ENCODE measurements at regions not wholly inside any gene's neighbourhood (a gene's known extent, or its start where the extent isn't known, plus 50 kb on each side); places are given as distances from the start of the nearest gene placed in this dataset.
A peak's percentile ranks its signal among the peaks of the same experiment; 100 is the strongest.

DNA sequence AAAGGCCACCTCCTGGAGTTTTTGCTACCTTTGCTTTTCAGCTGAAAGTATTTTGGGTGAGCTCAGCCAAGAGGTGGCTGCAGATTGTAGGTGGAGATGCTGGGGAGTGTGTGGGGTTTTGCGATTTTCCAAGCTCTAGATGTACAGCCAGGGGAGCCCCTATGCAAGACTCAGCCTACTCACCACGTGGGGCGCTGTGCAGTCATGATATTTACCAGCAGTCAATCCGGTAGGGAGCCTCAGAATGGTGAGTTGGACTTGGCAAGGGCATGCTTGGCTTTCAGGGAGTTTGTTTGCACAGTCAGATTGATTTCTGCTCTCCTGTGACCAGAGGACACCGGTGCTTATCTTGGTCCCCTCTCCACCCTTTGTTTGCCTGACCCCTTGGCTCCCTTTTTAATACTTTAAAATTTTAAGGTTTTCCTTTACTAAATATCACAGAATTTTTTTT lies 175.3 kb downstream of the UTP18 start (continued):
- TF ChIP-seq BCL11A (tag by site-specific recombination; IDR thresholded peaks at IDR 0.05; ENCODE audit: low read depth) (no peak), GFI1B (tag by site-specific recombination; IDR thresholded peaks at IDR 0.05) (peak; percentile 91), ZNF2 (tag by site-specific recombination; IDR thresholded peaks at IDR 0.05) (0 out of 2 replicates have a peak, but pooled peaks have one; percentile 42), SP2 (tag by site-specific recombination; IDR thresholded peaks at IDR 0.05) (no peak), KLF10 (tag by site-specific recombination; IDR thresholded peaks at IDR 0.05) (no peak), ZNF174 (tag by site-specific recombination; IDR thresholded peaks at IDR 0.05) (no peak), PATZ1 (tag by site-specific recombination; IDR thresholded peaks at IDR 0.05) (no peak), SALL2 (tag by site-specific recombination; IDR thresholded peaks at IDR 0.05; ENCODE audit: borderline replicate concordance) (no peak), ZNF341 (tag by site-specific recombination; IDR thresholded peaks at IDR 0.05; ENCODE audit: low read depth) (no peak), OVOL3 (tag by site-specific recombination; IDR thresholded peaks at IDR 0.05) (no peak), YY2 (tag by site-specific recombination; IDR thresholded peaks at IDR 0.05) (no peak), ZIC2 (tag by site-specific recombination; IDR thresholded peaks at IDR 0.05) (peak; percentile 36; the same call in 1 of the 2 replicates), ZFHX2 (tag by site-specific recombination; conservative IDR thresholded peaks at IDR 0.05) (peak; percentile 50; the same call in 1 of the 2 replicates), ZNF747 (tag by site-specific recombination; IDR thresholded peaks at IDR 0.05) (no peak), ZNF560 (tag by site-specific recombination; IDR thresholded peaks at IDR 0.05; ENCODE audit: borderline replicate concordance) (no peak), ZNF202 (tag by site-specific recombination; IDR thresholded peaks at IDR 0.05; ENCODE audit: borderline replicate concordance) (no peak)
- TF ChIP-seq, protein P1, sequence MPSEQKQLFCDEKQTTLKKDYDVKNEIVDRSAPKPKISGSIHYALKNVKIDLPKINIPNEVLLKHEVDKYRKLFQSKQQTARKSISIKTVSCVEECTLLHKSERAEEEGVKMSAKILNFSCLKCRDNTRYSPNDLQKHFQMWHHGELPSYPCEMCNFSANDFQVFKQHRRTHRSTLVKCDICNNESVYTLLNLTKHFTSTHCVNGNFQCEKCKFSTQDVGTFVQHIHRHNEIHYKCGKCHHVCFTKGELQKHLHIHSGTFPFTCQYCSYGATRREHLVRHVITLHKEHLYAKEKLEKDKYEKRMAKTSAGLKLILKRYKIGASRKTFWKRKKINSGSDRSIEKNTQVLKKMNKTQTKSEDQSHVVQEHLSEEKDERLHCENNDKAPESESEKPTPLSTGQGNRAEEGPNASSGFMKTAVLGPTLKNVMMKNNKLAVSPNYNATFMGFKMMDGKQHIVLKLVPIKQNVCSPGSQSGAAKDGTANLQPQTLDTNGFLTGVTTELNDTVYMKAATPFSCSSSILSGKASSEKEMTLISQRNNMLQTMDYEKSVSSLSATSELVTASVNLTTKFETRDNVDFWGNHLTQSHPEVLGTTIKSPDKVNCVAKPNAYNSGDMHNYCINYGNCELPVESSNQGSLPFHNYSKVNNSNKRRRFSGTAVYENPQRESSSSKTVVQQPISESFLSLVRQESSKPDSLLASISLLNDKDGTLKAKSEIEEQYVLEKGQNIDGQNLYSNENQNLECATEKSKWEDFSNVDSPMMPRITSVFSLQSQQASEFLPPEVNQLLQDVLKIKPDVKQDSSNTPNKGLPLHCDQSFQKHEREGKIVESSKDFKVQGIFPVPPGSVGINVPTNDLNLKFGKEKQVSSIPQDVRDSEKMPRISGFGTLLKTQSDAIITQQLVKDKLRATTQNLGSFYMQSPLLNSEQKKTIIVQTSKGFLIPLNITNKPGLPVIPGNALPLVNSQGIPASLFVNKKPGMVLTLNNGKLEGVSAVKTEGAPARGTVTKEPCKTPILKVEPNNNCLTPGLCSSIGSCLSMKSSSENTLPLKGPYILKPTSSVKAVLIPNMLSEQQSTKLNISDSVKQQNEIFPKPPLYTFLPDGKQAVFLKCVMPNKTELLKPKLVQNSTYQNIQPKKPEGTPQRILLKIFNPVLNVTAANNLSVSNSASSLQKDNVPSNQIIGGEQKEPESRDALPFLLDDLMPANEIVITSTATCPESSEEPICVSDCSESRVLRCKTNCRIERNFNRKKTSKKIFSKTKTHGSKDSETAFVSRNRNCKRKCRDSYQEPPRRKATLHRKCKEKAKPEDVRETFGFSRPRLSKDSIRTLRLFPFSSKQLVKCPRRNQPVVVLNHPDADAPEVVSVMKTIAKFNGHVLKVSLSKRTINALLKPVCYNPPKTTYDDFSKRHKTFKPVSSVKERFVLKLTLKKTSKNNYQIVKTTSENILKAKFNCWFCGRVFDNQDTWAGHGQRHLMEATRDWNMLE (tag by site-specific recombination; conservative IDR thresholded peaks at IDR 0.05; ENCODE audit: low read depth), result no peak

DNA sequence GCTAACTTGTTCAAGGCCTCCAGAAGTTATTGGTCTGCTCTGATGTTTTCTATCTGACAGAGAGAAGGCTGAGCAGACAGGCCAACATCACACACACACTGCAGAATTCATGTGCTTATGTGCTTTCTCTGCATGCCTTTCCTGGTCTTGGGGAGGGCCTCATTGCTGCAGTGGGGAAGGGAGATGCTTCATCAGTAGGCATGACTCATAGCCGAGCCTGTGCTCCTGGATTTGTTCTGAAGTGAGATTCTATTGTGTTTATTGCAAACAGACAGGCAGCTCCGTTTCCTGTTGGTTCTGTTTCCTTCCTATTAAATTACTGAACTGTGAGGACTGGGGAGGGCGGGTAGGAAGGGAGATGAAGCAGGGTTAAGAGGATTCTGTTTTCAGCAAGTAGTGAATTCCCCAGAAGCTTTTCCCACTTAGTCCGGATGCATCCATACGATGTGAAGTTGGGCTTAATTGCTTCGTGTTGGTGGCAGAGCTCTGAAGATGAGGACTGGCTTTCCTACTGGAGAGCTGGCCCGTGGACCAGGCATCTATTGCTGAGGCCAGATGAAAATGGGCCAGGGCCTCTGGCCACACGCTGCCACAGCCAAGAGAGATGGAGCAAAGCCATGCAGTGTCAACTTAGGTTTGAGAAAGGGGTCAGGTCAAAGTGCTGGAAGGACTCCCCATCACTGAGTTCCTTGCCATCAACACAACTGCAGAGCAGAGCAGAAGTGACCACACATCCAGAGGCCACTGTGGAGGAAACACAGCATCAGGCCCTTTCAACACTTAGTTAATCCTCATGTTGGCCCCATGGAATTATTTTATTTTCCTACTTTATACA lies 179.3 kb downstream of the UTP18 start:
- TF ChIP-seq OSR2 (tag by site-specific recombination; IDR thresholded peaks at IDR 0.05), result 0 out of 2 replicates have a peak, but pooled peaks have one; percentile 24
- TF ChIP-seq ZNF140 (tag by site-specific recombination; IDR thresholded peaks at IDR 0.05), result no peak
- no peak for TF ChIP-seq ZNF704 (tag by site-specific recombination; IDR thresholded peaks at IDR 0.05)
- TF ChIP-seq SALL2 (tag by site-specific recombination; IDR thresholded peaks at IDR 0.05; ENCODE audit: borderline replicate concordance), result no peak
- TF ChIP-seq TRIM28 (IDR thresholded peaks at IDR 0.05; ENCODE audit: borderline replicate concordance, low read length), result peak; percentile 43; the same call in 1 of the 2 replicates
- CTCF ChIA-PET, result interaction anchor here (0.6 to 7.1 kb wide), 4 partner anchors 22 to 324 kb away, joined by 3 to 41 read pairs (median 3); no protein-coding TSS in a partner anchor
- peaks cover 6% of the 10 kb centered on the region for H3K4me1 ChIP-seq (ENCODE audit: control insufficient read depth, insufficient read depth, low read length)
- H3K27ac ChIP-seq (ENCODE audit: extremely low read depth, low read depth, low read length), result no peak overlapping the region
- no peak overlapping the region for H3K4me3 ChIP-seq (ENCODE audit: low read depth, low read length)
- no peaks in the 10 kb centered on the region for H3K9me3 ChIP-seq (ENCODE audit: control insufficient read depth, insufficient read depth, low read depth, low read length)
- H3K36me3 ChIP-seq (ENCODE audit: control insufficient read depth in 2 of 2, insufficient read depth in 1 of 2, low read length in 2 of 2), result no peaks in the 10 kb centered on the region
- POLR2A ChIA-PET, result no interaction called here
